GM21423 (cell line): ENCODE measurements at regions not wholly inside any gene's neighbourhood (a gene's known extent, or its start where the extent isn't known, plus 50 kb on each side); places are given as distances from the start of the nearest gene placed in this dataset.

Experiments used
- ATAC-seq: cut with Tn5 transposase; IDR thresholded peaks from one replicate; pipeline ENCODE4 v1.9.1; 2021; ENCODE audit warnings: mild to moderate bottlenecking, moderate library complexity; ENCODE audit not compliant: unreplicated experiment

GRCh38 chr6:41449399-41450245 is 96.6 kb upstream of the FOXP4 start:
- ATAC-seq, result no peak

GRCh38 chr6:41450581-41450980 is 95.6 kb upstream of the FOXP4 start:
- ATAC-seq, result no peak

GRCh38 chr6:41451039-41451438 is 95.1 kb upstream of the FOXP4 start:
- no peak for ATAC-seq

- no peak for ATAC-seq
These were observed 94.5 kb upstream of the FOXP4 start for GRCh38 chr6:41451515-41452163.

GRCh38 chr6:41452763-41453162 is 93.4 kb upstream of the FOXP4 start:
- no peak for ATAC-seq

- ATAC-seq, result no peak
These were observed 92.9 kb upstream of the FOXP4 start for GRCh38 chr6:41453244-41453643.

GRCh38 chr6:41454189-41454789 is 91.9 kb upstream of the FOXP4 start:
- ATAC-seq, result no peak

GRCh38 chr6:41455410-41455809 is 90.8 kb upstream of the FOXP4 start:
- ATAC-seq, result no peak

- no peak for ATAC-seq
These were observed 90.4 kb upstream of the FOXP4 start for GRCh38 chr6:41455818-41456217.

GRCh38 chr6:41457303-41457670 is 88.9 kb upstream of the FOXP4 start:
- ATAC-seq, result no peak

- no peak for ATAC-seq
These were observed 86.4 kb upstream of the FOXP4 start for GRCh38 chr6:41459738-41460137.

GRCh38 chr6:41460742-41461336 is 85.3 kb upstream of the FOXP4 start:
- ATAC-seq, result no peak

GRCh38 chr6:41462033-41462432 is 84.1 kb upstream of the FOXP4 start:
- ATAC-seq, result no peak

- ATAC-seq, result peak; percentile 60
These were observed 82.9 kb upstream of the FOXP4 start for GRCh38 chr6:41463062-41463930.

- no peak for ATAC-seq
These were observed 82.2 kb upstream of the FOXP4 start for GRCh38 chr6:41464019-41464418.

GRCh38 chr6:41464481-41464880 is 81.7 kb upstream of the FOXP4 start:
- no peak for ATAC-seq

GRCh38 chr6:41466437-41466990 is 79.7 kb upstream of the FOXP4 start:
- ATAC-seq, result no peak

GRCh38 chr6:41467061-41467460 is 79.1 kb upstream of the FOXP4 start:
- no peak for ATAC-seq

GRCh38 chr6:41467627-41468404 is 78.4 kb upstream of the FOXP4 start:
- ATAC-seq, result no peak
